OCI-LY1 (cell line): ENCODE measurements at regions not wholly inside any gene's neighbourhood (a gene's known extent, or its start where the extent isn't known, plus 50 kb on each side); places are given as distances from the start of the nearest gene placed in this dataset.

ENCODE experiments used
- H2AFZ ChIP-seq: fragments of 200-600 bp; sonication (generic), shearing (Covaris generic); 2 replicates; pipeline ENCODE4 v1.6.0; 2014; ENCODE audit warnings: antibody characterized with exemption, mild to moderate bottlenecking, low read length
- H3F3A ChIP-seq: fragments of 200-600 bp; sonication (generic), shearing (Covaris generic); 2 replicates; pipeline ENCODE4 v1.6.0; 2014; ENCODE audit warnings: mild to moderate bottlenecking, antibody characterized with exemption, low read length, moderate library complexity; ENCODE audit not compliant: insufficient read depth
- H3K27ac ChIP-seq: fragments of 200-600 bp; sonication (generic); 2 replicates; pipeline ENCODE4 v1.5.1; 2014; ENCODE audit warnings: low read length, mixed run types, mild to moderate bottlenecking, low read depth; ENCODE audit not compliant: poor library complexity, severe bottlenecking
- H3K27me3 ChIP-seq: fragments of 200-600 bp; sonication (generic); 2 replicates; pipeline ENCODE4 v1.6.0; 2014; ENCODE audit warnings: antibody characterized with exemption, mild to moderate bottlenecking, low read length, moderate library complexity; ENCODE audit not compliant: insufficient read depth
- H3K36me3 ChIP-seq: fragments of 200-600 bp; sonication (generic); 2 replicates; pipeline ENCODE4 v1.6.1; 2014; ENCODE audit warnings: mild to moderate bottlenecking, antibody characterized with exemption, low read length, moderate library complexity, mixed read lengths; ENCODE audit not compliant: insufficient read depth
- H3K4me1 ChIP-seq: fragments of 200-600 bp; sonication (generic); 2 replicates; pipeline ENCODE4 v1.5.1; 2014; ENCODE audit warnings: mild to moderate bottlenecking, low read length, moderate library complexity; ENCODE audit not compliant: insufficient read depth, severe bottlenecking
- H3K4me2 ChIP-seq: fragments of 200-600 bp; sonication (generic), shearing (Covaris generic); 2 replicates; pipeline ENCODE4 v1.6.1; 2014; ENCODE audit warnings: low read length
- H3K4me3 ChIP-seq: fragments of 200-600 bp; sonication (generic); 2 replicates; pipeline ENCODE4 v1.5.1; 2014; ENCODE audit warnings: low read length, low read depth, mild to moderate bottlenecking, mixed read lengths; ENCODE audit not compliant: poor library complexity, severe bottlenecking
- H3K79me2 ChIP-seq: fragments of 200-600 bp; shearing (Covaris generic); 2 replicates; pipeline ENCODE4 v1.6.1; 2016; ENCODE audit warnings: mixed run types, low read length, mixed read lengths; ENCODE audit not compliant: insufficient read depth
- H3K9ac ChIP-seq: fragments of 200-600 bp; sonication (generic), shearing (Covaris generic); 2 replicates; pipeline ENCODE4 v1.6.1; 2014; ENCODE audit warnings: mild to moderate bottlenecking, low read length, mixed read lengths
- H3K9me2 ChIP-seq: fragments of 200-600 bp; sonication (generic), shearing (Covaris generic); 2 replicates; pipeline ENCODE4 v1.6.1; 2014; ENCODE audit warnings: low read depth, mild to moderate bottlenecking, low read length, mixed read lengths
- H3K9me3 ChIP-seq: fragments of 200-600 bp; shearing (Covaris generic); 2 replicates; pipeline ENCODE4 v1.6.1; 2014; ENCODE audit warnings: low read length, mixed read lengths
- H4K20me1 ChIP-seq: fragments of 200-600 bp; sonication (generic), shearing (Covaris generic); 2 replicates; pipeline ENCODE4 v1.6.0; 2016; ENCODE audit warnings: mild to moderate bottlenecking, low read length; ENCODE audit not compliant: insufficient read depth
- CTCF ChIP-seq: fragments of 200-600 bp; sonication (generic), shearing (Covaris generic); IDR thresholded peaks from 2 replicates; pipeline ENCODE4 v1.5.1; 2017; ENCODE audit warnings: mild to moderate bottlenecking, antibody characterized with exemption, low read length, moderate library complexity, mixed read lengths
- EZH2 ChIP-seq: fragments of 200-600 bp; sonication (generic), shearing (Covaris generic); IDR thresholded peaks from 2 replicates; pipeline ENCODE4 v1.8.0; 2017; ENCODE audit warnings: borderline replicate concordance, mixed run types, mild to moderate bottlenecking, antibody characterized with exemption, low read length, moderate library complexity, mixed read lengths

- H3K36me3 ChIP-seq, result no peaks in the 10 kb centered on the region
- no peak for TF ChIP-seq CTCF
- no peak for TF ChIP-seq EZH2
- H3K4me1 ChIP-seq, result no peaks in the 10 kb centered on the region
- H3K9ac ChIP-seq, result no peak overlapping the region
- no peaks in the 10 kb centered on the region for H3K27me3 ChIP-seq
- H3F3A ChIP-seq, result no peaks in the 10 kb centered on the region
- no peak overlapping the region for H2AFZ ChIP-seq
- H3K4me3 ChIP-seq, result no peak overlapping the region
- H3K79me2 ChIP-seq, result no peaks in the 10 kb centered on the region
- H3K4me2 ChIP-seq, result no peak overlapping the region
- no peak overlapping the region for H3K27ac ChIP-seq
- no peaks in the 10 kb centered on the region for H4K20me1 ChIP-seq
- H3K9me3 ChIP-seq, result no peaks in the 10 kb centered on the region
- H3K9me2 ChIP-seq, result no peaks in the 10 kb centered on the region
These were observed 145.5 kb upstream of the FAM241A start for GRCh38 chr4:111999801-112000200.

GRCh38 chr4:112001041-112001440, 144.2 kb upstream of the FAM241A start:
- Histone ChIP-seq H3F3A (no peaks in the 10 kb centered on the region), H2AFZ (no peak overlapping the region), H3K9me3 (no peaks in the 10 kb centered on the region), H3K27ac (no peak overlapping the region), H3K79me2 (no peaks in the 10 kb centered on the region), H3K9me2 (no peaks in the 10 kb centered on the region), H3K27me3 (no peaks in the 10 kb centered on the region), H3K36me3 (no peaks in the 10 kb centered on the region), H3K9ac (no peak overlapping the region), H3K4me1 (no peaks in the 10 kb centered on the region), H4K20me1 (no peaks in the 10 kb centered on the region), H3K4me3 (no peak overlapping the region), H3K4me2 (no peak overlapping the region)
- TF ChIP-seq CTCF (no peak), EZH2 (no peak)

- H3K36me3 ChIP-seq, result no peaks in the 10 kb centered on the region
- H3K4me2 ChIP-seq, result no peak overlapping the region
- H3K9me3 ChIP-seq, result no peaks in the 10 kb centered on the region
- no peak overlapping the region for H3K4me3 ChIP-seq
- no peaks in the 10 kb centered on the region for H3K27me3 ChIP-seq
- TF ChIP-seq CTCF, result no peak
- TF ChIP-seq EZH2, result no peak
- H3K9ac ChIP-seq, result no peak overlapping the region
- no peak overlapping the region for H2AFZ ChIP-seq
- no peaks in the 10 kb centered on the region for H3K4me1 ChIP-seq
- H3F3A ChIP-seq, result no peaks in the 10 kb centered on the region
- H4K20me1 ChIP-seq, result no peaks in the 10 kb centered on the region
- H3K79me2 ChIP-seq, result no peaks in the 10 kb centered on the region
- no peak overlapping the region for H3K27ac ChIP-seq
- H3K9me2 ChIP-seq, result no peaks in the 10 kb centered on the region
These were observed 143.0 kb upstream of the FAM241A start for GRCh38 chr4:112002248-112002661.
